ENCODE measurements at regions not wholly inside any gene's neighbourhood (a gene's known extent, or its start where the extent isn't known, plus 50 kb on each side); places are given as distances from the start of the nearest gene placed in this dataset.

GRCh38 chr5:28726815-28727214, 1688.4 kb upstream of the CDH9 start:
- no peaks in the 10 kb centered on the region for H3K36me3 ChIP-seq (ENCODE audit: insufficient read depth, low read length)
- H3K27ac ChIP-seq (ENCODE audit: low read length) = no peak overlapping the region
- no peak overlapping the region for H3K4me2 ChIP-seq (ENCODE audit: insufficient read depth, low read length)
- H2AFZ ChIP-seq (ENCODE audit: low read depth, low read length) = no peak overlapping the region
- no peaks in the 10 kb centered on the region for H3K9me3 ChIP-seq (ENCODE audit: insufficient read depth, low read length, severe bottlenecking)
- no peak overlapping the region for H3K9ac ChIP-seq (ENCODE audit: low read depth, low read length)
- H4K20me1 ChIP-seq (ENCODE audit: insufficient read depth, low read length) = no peaks in the 10 kb centered on the region
- ATAC-seq (ENCODE audit: insufficient read depth, low read depth) = no peak
- DNase-seq = no peak
- no peaks in the 10 kb centered on the region for H3K4me1 ChIP-seq (ENCODE audit: insufficient read depth, low read length)
- H3K4me3 ChIP-seq (ENCODE audit: low read depth in 1 of 2, low read length in 2 of 2) = no peak overlapping the region
- H3K79me2 ChIP-seq (ENCODE audit: insufficient read depth, low read length) = no peaks in the 10 kb centered on the region
- no peak for TF ChIP-seq EZH2 (IDR thresholded peaks at IDR 0.05; ENCODE audit: borderline replicate concordance, low read depth, low read length, severe bottlenecking)
- TF ChIP-seq CTCF (IDR thresholded peaks at IDR 0.05; ENCODE audit: borderline replicate concordance, extremely low read depth, low read length, poor library complexity, severe bottlenecking) = no peak
- no peaks in the 10 kb centered on the region for H3K27me3 ChIP-seq (ENCODE audit: insufficient read depth, low read length, poor library complexity)

GRCh38 chr5:28725001-28725400, 1686.6 kb upstream of the CDH9 start:
- TF ChIP-seq EZH2 (IDR thresholded peaks at IDR 0.05; ENCODE audit: borderline replicate concordance, low read depth, low read length, severe bottlenecking) (no peak), CTCF (IDR thresholded peaks at IDR 0.05; ENCODE audit: borderline replicate concordance, extremely low read depth, low read length, poor library complexity, severe bottlenecking) (no peak)
- Histone ChIP-seq H3K9ac (ENCODE audit: low read depth, low read length) (no peak overlapping the region), H3K27ac (ENCODE audit: low read length) (no peak overlapping the region)

GRCh38 chr5:28714907-28715698, 1676.7 kb upstream of the CDH9 start:
- Histone ChIP-seq H3K9me3 (ENCODE audit: insufficient read depth, low read length, severe bottlenecking) (no peaks in the 10 kb centered on the region), H3K4me1 (ENCODE audit: insufficient read depth, low read length) (no peaks in the 10 kb centered on the region), H3K79me2 (ENCODE audit: insufficient read depth, low read length) (no peaks in the 10 kb centered on the region), H4K20me1 (ENCODE audit: insufficient read depth, low read length) (no peaks in the 10 kb centered on the region), H3K27ac (ENCODE audit: low read length) (no peak overlapping the region), H3K4me2 (ENCODE audit: insufficient read depth, low read length) (no peak overlapping the region), H3K9ac (ENCODE audit: low read depth, low read length) (no peak overlapping the region), H2AFZ (ENCODE audit: low read depth, low read length) (no peak overlapping the region), H3K27me3 (ENCODE audit: insufficient read depth, low read length, poor library complexity) (no peaks in the 10 kb centered on the region), H3K36me3 (ENCODE audit: insufficient read depth, low read length) (no peaks in the 10 kb centered on the region), H3K4me3 (ENCODE audit: low read depth in 1 of 2, low read length in 2 of 2) (no peak overlapping the region)
- TF ChIP-seq EZH2 (IDR thresholded peaks at IDR 0.05; ENCODE audit: borderline replicate concordance, low read depth, low read length, severe bottlenecking) (no peak), CTCF (IDR thresholded peaks at IDR 0.05; ENCODE audit: borderline replicate concordance, extremely low read depth, low read length, poor library complexity, severe bottlenecking) (no peak)
- ATAC-seq (ENCODE audit: insufficient read depth, low read depth) (no peak), DNase-seq (no peak)

More at GRCh38 chr5:28725001-28725400, 1686.6 kb upstream of the CDH9 start:
- DNase-seq (no peak), ATAC-seq (ENCODE audit: insufficient read depth, low read depth) (no peak)
- H4K20me1 ChIP-seq (ENCODE audit: insufficient read depth, low read length) = no peaks in the 10 kb centered on the region
- no peaks in the 10 kb centered on the region for H3K27me3 ChIP-seq (ENCODE audit: insufficient read depth, low read length, poor library complexity)
- H3K9me3 ChIP-seq (ENCODE audit: insufficient read depth, low read length, severe bottlenecking) = no peaks in the 10 kb centered on the region
- H3K36me3 ChIP-seq (ENCODE audit: insufficient read depth, low read length) = no peaks in the 10 kb centered on the region
- no peaks in the 10 kb centered on the region for H3K4me1 ChIP-seq (ENCODE audit: insufficient read depth, low read length)
- H3K4me2 ChIP-seq (ENCODE audit: insufficient read depth, low read length) = no peak overlapping the region
- no peaks in the 10 kb centered on the region for H3K79me2 ChIP-seq (ENCODE audit: insufficient read depth, low read length)
- H2AFZ ChIP-seq (ENCODE audit: low read depth, low read length) = no peak overlapping the region
- H3K4me3 ChIP-seq (ENCODE audit: low read depth in 1 of 2, low read length in 2 of 2) = no peak overlapping the region

All from DND-41 (cell line).